COR-L47 (cell line): ENCODE measurements at regions not wholly inside any gene's neighbourhood (a gene's known extent, or its start where the extent isn't known, plus 50 kb on each side); places are given as distances from the start of the nearest gene placed in this dataset.
A peak's percentile ranks its signal among the peaks of the same experiment; 100 is the strongest.
"Not testable (repeated sequence)": the region's sequence is repeated elsewhere in the genome, so short reads cannot be mapped to it uniquely, and the experiment has no call there.

ENCODE experiments used
- DNase-seq: peaks from one replicate; lab custom pipeline; 2025; lab: John Stamatoyannopoulos, UW

- DNase-seq = no peak
Observed at GRCh38 chr13:73671732-73672131, 462.5 kb downstream of the KLF12 start.

DNA sequence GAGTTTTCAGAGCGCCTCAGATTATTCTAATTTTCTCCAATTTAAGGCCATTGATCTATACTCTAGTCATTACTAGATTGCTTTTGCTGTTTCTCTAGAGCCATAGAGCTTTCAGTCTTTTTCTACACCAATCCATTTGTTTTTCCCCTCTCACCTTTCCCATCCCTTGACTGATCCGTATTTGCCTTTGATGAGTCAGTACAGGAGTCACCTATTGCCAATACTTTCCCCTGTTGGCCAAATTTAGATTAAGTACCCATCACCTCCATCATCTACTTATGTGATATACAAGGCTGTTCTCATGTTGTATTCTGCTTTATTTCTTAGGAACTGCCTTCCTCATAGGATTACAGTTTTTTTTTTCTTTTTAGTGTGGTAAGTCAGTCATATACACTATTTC, 463.2 kb downstream of the KLF12 start:
- no peak for DNase-seq

DNA sequence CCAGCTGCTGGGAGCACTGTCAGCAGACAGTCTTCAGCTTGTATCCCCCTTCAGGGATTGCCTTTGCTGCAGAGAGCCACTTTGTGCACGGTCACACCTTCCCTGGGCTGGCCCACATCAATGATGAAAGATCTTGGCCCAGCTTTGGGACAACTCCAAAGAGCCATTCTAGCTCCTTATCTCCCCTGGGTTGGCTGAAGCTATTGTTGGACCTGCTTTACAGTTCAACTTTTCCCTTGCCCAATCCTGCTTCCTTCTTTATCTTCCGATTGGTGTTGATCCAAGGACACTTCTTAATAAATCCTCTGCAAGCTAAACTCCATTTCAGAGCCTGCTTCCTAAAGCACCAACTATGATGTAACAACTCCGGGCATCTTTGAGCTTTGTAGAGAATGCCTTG, 466.4 kb downstream of the KLF12 start:
- DNase-seq = no peak

GRCh38 chr13:73665261-73665660, 468.9 kb downstream of the KLF12 start:
- no peak for DNase-seq

GRCh38 chr13:73664851-73665250, 469.4 kb downstream of the KLF12 start:
- peak; percentile 86 for DNase-seq

GRCh38 chr13:73662833-73663232, 471.4 kb downstream of the KLF12 start:
- DNase-seq = no peak

GRCh38 chr13:73661687-73662425, 472.3 kb downstream of the KLF12 start:
- DNase-seq = no peak

- DNase-seq = no peak
Observed at GRCh38 chr13:73661066-73661465, 473.1 kb downstream of the KLF12 start.

DNA sequence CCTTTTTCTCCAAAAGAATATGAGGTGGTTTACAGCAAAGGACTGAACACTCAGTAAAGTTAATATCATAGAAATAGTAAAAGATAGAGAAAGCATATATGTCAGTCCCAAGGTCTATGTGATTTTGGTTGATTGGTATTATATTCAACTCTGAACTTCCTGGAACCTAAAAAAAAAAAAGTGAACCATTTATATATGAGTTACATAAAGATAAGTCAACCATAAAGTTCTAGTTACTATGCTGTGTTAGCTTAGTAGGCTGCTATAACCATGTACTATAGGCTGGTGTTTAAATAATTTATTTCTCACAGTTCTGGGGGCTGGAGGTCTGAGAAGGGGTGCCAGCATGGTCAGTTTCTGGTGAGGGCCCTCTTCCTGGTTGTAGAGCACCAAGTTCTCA, 475.6 kb downstream of the KLF12 start:
- DNase-seq = no peak

DNA sequence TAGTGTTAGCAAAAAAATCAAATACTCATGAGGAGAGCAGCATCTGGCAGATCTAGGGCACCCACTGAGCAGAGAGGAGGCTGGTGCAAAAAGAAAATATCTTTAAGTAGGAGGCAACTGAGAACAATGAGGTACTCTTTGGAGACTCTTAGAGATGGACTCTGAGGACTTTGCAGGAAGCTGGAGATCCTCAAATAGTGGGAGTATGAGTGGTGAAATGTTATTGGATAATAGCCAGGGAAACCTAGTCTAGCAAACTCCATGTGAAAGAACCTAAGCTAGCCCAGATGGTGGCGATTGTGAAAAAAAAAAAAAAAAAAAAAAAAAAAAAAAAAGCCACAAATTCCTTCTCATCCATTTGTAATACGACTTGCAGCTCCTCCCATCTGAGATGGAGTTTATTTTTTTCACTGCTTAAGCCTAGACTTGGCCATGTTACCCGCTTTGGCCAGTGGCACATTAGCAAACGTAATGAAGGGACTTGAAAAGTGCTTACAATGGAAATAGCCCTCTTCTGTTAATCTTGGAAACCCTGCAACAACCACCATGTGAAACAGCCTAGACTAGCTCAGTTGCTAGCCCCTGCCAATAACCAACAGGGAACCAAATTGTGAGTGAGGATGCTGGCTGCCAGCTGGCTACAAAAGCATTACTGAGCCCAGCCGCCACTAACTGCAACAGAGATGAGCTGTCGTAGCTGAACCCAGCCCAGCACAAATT, 476.2 kb downstream of the KLF12 start:
- no peak for DNase-seq

GRCh38 chr13:73656863-73657262, 477.3 kb downstream of the KLF12 start:
- no peak for DNase-seq

DNA sequence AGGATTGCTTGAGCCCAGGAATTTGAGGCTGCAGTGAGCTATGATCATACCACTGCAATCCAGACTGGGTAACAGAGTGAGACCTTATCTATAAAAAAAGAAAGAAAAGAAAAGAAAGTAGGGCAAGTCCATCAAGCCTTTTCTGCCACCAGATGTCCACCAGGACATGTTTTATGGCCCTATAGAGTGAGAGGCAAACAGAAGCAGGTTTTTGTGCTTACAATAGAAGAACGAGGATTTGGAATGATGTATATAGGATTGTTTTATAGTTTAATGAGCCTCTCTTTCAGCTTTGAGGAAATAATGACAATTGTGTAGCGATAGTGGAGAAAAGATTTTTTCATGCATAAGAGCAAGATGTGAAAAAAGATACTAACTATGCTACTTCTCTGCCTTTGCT, 480.5 kb downstream of the KLF12 start:
- DNase-seq = no peak

GRCh38 chr13:73647417-73647816, 486.8 kb downstream of the KLF12 start:
- DNase-seq = no peak

DNA sequence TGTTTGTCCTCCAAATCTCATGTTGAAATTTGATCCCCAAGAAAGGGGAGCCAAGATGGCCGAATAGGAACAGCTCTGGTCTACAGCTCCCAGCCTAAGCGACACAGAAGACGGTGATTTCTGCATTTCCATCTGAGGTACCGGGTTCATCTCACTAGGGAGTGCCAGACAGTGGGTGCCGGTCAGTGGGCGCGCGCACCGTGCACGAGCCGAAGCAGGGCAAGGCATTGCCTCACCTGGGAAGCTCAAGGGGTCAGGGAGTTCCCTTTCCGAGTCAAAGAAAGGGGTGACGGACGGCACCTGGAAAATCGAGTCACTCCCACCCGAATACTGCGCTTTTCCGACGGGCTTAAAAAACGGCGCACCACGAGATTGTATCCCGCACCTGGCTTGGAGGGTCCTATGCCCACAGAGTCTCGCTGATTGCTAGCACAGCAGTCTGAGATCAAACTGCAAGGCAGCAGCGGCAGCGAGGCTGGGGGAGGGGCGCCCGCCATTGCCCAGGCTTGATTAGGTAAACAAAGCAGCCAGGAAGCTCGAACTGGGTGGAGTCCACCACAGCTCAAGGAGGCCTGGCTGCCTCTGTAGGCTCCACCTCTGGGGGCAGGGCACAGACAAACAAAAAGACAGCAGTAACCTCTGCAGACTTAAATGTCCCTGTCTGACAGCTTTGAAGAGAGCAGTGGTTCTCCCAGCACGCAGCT, 493.6 kb downstream of the KLF12 start:
- not testable (repeated sequence) for DNase-seq

GRCh38 chr13:73635166-73635787, 498.9 kb downstream of the KLF12 start:
- DNase-seq = no peak

DNA sequence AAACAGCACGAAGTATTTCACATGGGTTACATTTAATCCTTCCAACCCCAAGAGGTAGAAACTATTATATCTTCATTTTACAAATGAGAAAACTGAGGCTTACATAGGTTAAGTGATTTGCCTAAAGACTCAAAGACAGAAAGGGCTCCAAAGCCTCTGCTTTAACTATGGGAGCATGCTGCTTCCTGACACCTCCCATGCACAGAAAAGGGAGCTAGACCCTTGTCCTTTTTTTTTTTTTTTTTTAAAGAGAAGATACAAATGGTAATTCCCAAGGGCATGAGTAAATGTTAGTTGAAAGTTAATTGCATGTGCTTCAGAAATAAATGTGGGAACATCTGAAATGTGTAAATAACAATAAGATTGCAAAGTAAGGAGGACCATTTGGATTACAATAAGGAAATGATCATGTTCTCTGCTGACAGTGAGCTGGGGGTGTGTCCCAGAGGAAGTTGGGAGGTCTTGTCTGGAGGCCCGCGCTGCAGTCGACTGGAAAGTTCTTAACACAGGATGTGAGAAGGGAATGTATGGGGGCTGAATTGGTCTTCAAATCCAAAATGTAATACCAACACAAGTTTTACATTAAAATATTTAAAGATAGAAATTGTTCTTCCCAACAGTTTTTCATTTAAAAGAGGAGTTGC, 500.3 kb downstream of the KLF12 start:
- DNase-seq = no peak

- no peak for DNase-seq
Observed at GRCh38 chr13:73631411-73631810, 502.8 kb downstream of the KLF12 start.

DNA sequence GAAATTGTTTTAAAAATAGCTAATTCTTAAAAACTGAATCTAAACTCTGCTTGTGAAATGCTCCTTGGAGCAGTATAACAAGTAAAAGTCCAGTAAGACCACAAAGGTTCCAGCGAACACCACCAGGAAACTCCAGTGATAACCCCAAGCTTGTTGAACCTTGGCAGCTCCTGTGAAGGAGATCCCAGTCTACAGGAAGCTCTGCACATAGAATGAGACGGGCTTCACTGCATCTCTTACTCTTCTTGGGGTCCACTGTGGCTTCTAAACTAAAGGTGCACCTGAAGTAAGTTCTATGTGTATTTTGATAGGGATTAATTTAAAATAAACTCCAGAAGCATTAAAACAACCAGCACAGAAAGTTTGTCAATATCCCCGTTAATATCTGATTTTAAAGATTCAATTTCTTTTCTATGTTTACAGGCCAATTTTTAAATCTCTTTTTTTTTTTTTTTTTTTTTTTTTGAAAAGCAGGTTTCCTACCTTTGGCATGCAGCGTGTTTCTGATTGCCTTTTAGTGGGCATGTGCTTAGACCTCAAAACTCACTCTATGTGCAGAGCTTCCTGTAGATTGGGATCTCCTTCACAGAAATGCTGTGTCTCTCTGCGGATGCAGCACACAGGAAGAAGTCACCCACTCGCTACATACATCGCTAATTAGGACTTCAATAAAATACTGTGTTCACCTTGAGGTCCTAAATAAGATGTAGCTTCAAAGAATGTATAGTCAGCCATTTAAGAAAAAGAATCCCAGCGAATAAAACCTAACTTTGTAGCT, 508.5 kb downstream of the KLF12 start:
- no peak for DNase-seq

DNA sequence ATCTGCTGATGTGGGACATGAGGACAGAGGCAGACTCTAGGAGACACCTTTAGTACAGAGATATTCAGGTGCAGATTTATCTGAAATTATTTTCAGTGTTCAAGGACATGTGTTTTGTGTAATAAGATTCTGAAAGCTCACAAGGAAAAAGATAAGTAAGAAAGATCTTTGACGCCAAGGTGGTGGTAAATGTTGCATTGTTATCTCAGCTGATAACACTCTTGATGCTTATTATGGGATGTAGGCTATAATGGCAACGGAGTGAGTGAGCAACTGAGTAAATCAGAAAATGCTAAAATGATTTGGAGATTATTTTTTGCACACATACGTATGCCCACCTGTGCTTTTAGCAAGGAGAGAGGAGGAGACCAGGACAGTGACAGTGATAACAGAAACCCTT, 510.9 kb downstream of the KLF12 start:
- no peak for DNase-seq

GRCh38 chr13:73622381-73622780, 511.8 kb downstream of the KLF12 start:
- DNase-seq = no peak

GRCh38 chr13:73618275-73618865, 515.8 kb downstream of the KLF12 start:
- no peak for DNase-seq
